KMS-11 (cell line): ENCODE measurements at regions not wholly inside any gene's neighbourhood (a gene's known extent, or its start where the extent isn't known, plus 50 kb on each side); places are given as distances from the start of the nearest gene placed in this dataset.

Experiments
- H2AFZ ChIP-seq: fragments of 200-600 bp; sonication (generic); 2 replicates; pipeline ENCODE4 v1.6.1; 2016; ENCODE audit warnings: antibody characterized with exemption, mixed run types, low read depth
- H3K27ac ChIP-seq: fragments of 200-600 bp; sonication (generic); 2 replicates; pipeline ENCODE4 v1.6.1; 2016; ENCODE audit warnings: mild to moderate bottlenecking, mixed run types
- H3K27me3 ChIP-seq: fragments of 200-600 bp; sonication (generic); 2 replicates; pipeline ENCODE4 v1.6.1; 2017; ENCODE audit warnings: mild to moderate bottlenecking, low read depth, mixed run types, moderate library complexity; ENCODE audit not compliant: insufficient read depth
- H3K36me3 ChIP-seq: fragments of 200-600 bp; sonication (generic); 2 replicates; pipeline ENCODE4 v1.6.1; 2017; ENCODE audit warnings: mild to moderate bottlenecking, mixed run types; ENCODE audit not compliant: insufficient read depth
- H3K4me1 ChIP-seq: fragments of 200-600 bp; sonication (generic); 2 replicates; pipeline ENCODE4 v1.6.1; 2016; ENCODE audit warnings: mild to moderate bottlenecking, low read depth, mixed run types; ENCODE audit not compliant: poor library complexity, severe bottlenecking
- H3K4me2 ChIP-seq: fragments of 200-600 bp; sonication (generic); 2 replicates; pipeline ENCODE4 v1.7.0; 2016; ENCODE audit warnings: mild to moderate bottlenecking, mixed run types
- H3K4me3 ChIP-seq: fragments of 200-600 bp; sonication (generic); IDR thresholded peaks from 2 replicates; pipeline ENCODE4 v1.6.1; 2017; ENCODE audit warnings: low read depth, low read length, mixed read lengths; ENCODE audit not compliant: insufficient read depth
- H3K79me2 ChIP-seq: fragments of 200-600 bp; sonication (generic); 2 replicates; pipeline ENCODE4 v1.6.1; 2016; ENCODE audit warnings: low read depth, mixed run types; ENCODE audit not compliant: insufficient read depth
- H3K9ac ChIP-seq: fragments of 200-600 bp; sonication (generic); 2 replicates; pipeline ENCODE4 v1.6.1; 2016; ENCODE audit warnings: mild to moderate bottlenecking, mixed run types
- H4K20me1 ChIP-seq: fragments of 200-600 bp; sonication (generic); 2 replicates; pipeline ENCODE4 v1.6.1; 2016; ENCODE audit warnings: mild to moderate bottlenecking, mixed run types; ENCODE audit not compliant: insufficient read depth
- CTCF ChIP-seq: fragments of 200-600 bp; sonication (generic); conservative IDR thresholded peaks from 2 replicates; pipeline ENCODE4 v1.6.1; 2017; ENCODE audit warnings: low read depth, mild to moderate bottlenecking, antibody characterized with exemption, low read length, moderate library complexity, mixed read lengths

- H3K27ac ChIP-seq: no peak overlapping the region
- H3K9ac ChIP-seq: no peak overlapping the region
- H3K4me3 ChIP-seq: no peak overlapping the region
- no peaks in the 10 kb centered on the region for H3K27me3 ChIP-seq
- TF ChIP-seq CTCF: no peak
- H3K36me3 ChIP-seq: no peaks in the 10 kb centered on the region
- H2AFZ ChIP-seq: no peak overlapping the region
- H3K4me2 ChIP-seq: no peak overlapping the region
- no peaks in the 10 kb centered on the region for H3K79me2 ChIP-seq
- H4K20me1 ChIP-seq: no peaks in the 10 kb centered on the region
- H3K4me1 ChIP-seq: no peaks in the 10 kb centered on the region
These were observed 254.9 kb downstream of the PRL start for GRCh38 chr6:22041797-22042480.

GRCh38 chr6:22042706-22043105, 254.1 kb downstream of the PRL start:
- Histone ChIP-seq H3K9ac (no peak overlapping the region), H3K79me2 (no peaks in the 10 kb centered on the region), H4K20me1 (no peaks in the 10 kb centered on the region), H3K27me3 (no peaks in the 10 kb centered on the region), H3K4me2 (no peak overlapping the region), H3K27ac (no peak overlapping the region), H2AFZ (no peak overlapping the region), H3K4me3 (no peak overlapping the region), H3K4me1 (no peaks in the 10 kb centered on the region), H3K36me3 (no peaks in the 10 kb centered on the region)
- TF ChIP-seq CTCF: no peak

- TF ChIP-seq CTCF: no peak
- no peak overlapping the region for H3K4me3 ChIP-seq
- H4K20me1 ChIP-seq: no peaks in the 10 kb centered on the region
- no peaks in the 10 kb centered on the region for H3K4me1 ChIP-seq
- no peak overlapping the region for H3K27ac ChIP-seq
- H3K79me2 ChIP-seq: no peaks in the 10 kb centered on the region
- no peak overlapping the region for H3K4me2 ChIP-seq
- H2AFZ ChIP-seq: no peak overlapping the region
- no peaks in the 10 kb centered on the region for H3K36me3 ChIP-seq
- H3K9ac ChIP-seq: no peak overlapping the region
- no peaks in the 10 kb centered on the region for H3K27me3 ChIP-seq
These were observed 253.4 kb downstream of the PRL start for GRCh38 chr6:22043284-22043962.

GRCh38 chr6:22045261-22045912, 251.4 kb downstream of the PRL start:
- Histone ChIP-seq H3K79me2 (no peaks in the 10 kb centered on the region), H4K20me1 (no peaks in the 10 kb centered on the region), H3K27ac (no peak overlapping the region), H2AFZ (no peak overlapping the region), H3K4me2 (no peak overlapping the region), H3K27me3 (no peaks in the 10 kb centered on the region), H3K36me3 (no peaks in the 10 kb centered on the region), H3K9ac (no peak overlapping the region), H3K4me1 (no peaks in the 10 kb centered on the region), H3K4me3 (no peak overlapping the region)
- TF ChIP-seq CTCF: no peak
